ENCODE measurements at regions not wholly inside any gene's neighbourhood (a gene's known extent, or its start where the extent isn't known, plus 50 kb on each side); places are given as distances from the start of the nearest gene placed in this dataset.

- intact Hi-C loops (cut with micrococcal nuclease): no loop called here
- DNase-seq: no peak
- Mint-ChIP-seq H3K4me3 (no peak overlapping the region), H3K36me3 (ENCODE audit: low read depth) (no peaks in the 10 kb centered on the region), H3K4me1 (ENCODE audit: low read depth) (peaks cover 88% of the 10 kb centered on the region), H3K27ac (no peak overlapping the region), H3K9me3 (no peaks in the 10 kb centered on the region), H3K27me3 (ENCODE audit: low read depth) (no peaks in the 10 kb centered on the region)
- CTCF ChIA-PET: interaction anchor here (0.6 to 1.4 kb wide), 2 partner anchors 111 to 485 kb away, joined by 3 to 4 read pairs; no protein-coding TSS in a partner anchor
Observed at GRCh38 chr2:74036010-74036409, 51.3 kb downstream of the TET3 start.

DNA sequence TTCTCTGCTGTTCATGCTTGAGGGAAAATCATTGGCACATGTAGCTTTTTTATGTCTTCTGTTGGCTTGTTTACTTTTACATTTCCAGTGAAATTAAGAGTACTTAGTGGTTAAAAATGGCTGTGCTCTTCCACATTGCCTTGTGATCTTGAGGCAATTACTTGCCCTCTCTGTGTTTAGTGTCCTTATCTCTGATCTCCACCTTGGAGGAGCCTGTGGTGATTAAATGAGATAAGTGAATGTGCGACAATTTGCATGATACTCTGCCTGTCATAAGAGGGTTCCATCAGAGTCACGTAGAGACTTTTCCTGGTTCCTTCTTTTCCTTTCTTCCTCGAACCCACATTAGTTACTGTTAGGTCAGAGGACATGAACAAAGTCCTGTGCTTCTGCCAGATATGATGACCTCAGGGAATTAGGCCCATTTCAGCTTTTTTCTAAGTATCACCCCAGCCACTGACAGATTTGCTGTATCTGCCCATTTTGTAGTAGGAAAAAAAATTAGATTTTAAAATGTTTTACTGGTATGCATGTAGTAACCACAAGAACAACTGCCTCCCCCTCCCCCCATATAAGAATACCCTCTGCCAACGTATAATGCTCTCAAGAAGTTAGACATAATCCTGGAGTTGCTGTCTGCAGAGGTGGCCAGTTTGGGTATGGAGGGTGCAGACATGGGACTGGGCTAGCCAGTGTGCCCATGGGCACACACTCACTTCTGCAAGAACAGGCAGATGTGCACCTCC, 51.9 kb downstream of the TET3 start:
- Mint-ChIP-seq H3K9me3 (no peaks in the 10 kb centered on the region), H3K27ac (peak overlapping the region; percentile 37), H3K36me3 (ENCODE audit: low read depth) (no peaks in the 10 kb centered on the region), H3K27me3 (ENCODE audit: low read depth) (no peaks in the 10 kb centered on the region), H3K4me1 (ENCODE audit: low read depth) (peaks cover 86% of the 10 kb centered on the region), H3K4me3 (no peak overlapping the region)
- intact Hi-C loops (cut with micrococcal nuclease): no loop called here
- no peak for DNase-seq
- CTCF ChIA-PET: interaction anchor here (1.4 kb wide), 1 partner anchor 111 kb away, joined by 3 read pairs; no protein-coding TSS in a partner anchor

DNA sequence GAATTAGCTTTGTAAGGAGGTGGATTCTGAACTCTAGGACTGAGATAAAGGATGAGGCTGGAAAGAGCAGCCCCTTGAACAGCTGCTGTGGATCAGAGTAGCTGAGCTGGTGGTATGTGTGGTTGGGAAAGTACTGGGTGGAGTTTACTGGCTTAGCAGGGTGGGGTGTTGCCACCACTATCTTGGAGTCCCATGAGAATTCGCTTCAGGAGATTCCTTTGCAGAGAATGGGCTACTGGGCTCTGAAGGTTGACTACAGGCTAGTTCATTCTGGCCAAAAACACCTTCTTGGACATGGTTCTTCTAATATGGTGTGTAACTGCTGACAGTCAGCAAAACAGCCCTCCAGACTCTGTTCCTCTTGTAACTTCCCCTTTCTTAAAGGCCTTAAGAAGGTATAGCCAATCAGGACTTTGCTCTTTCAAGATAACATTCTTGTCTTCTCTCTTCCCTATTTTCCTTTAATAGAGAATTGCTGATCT, 52.7 kb downstream of the TET3 start:
- H3K4me1 Mint-ChIP-seq (ENCODE audit: low read depth): peaks cover 81% of the 10 kb centered on the region
- H3K4me3 Mint-ChIP-seq: no peak overlapping the region
- intact Hi-C loops (cut with micrococcal nuclease): no loop called here
- no peaks in the 10 kb centered on the region for H3K27me3 Mint-ChIP-seq (ENCODE audit: low read depth)
- CTCF ChIA-PET: interaction anchor here (1.4 kb wide), 1 partner anchor 110 kb away, joined by 3 read pairs; no protein-coding TSS in a partner anchor
- no peaks in the 10 kb centered on the region for H3K36me3 Mint-ChIP-seq (ENCODE audit: low read depth)
- no peaks in the 10 kb centered on the region for H3K9me3 Mint-ChIP-seq
- H3K27ac Mint-ChIP-seq: peak overlapping the region; percentile 37
- no peak for DNase-seq

- no peaks in the 10 kb centered on the region for H3K36me3 Mint-ChIP-seq (ENCODE audit: low read depth)
- intact Hi-C loops (cut with micrococcal nuclease): no loop called here
- H3K4me1 Mint-ChIP-seq (ENCODE audit: low read depth): peaks cover 71% of the 10 kb centered on the region
- no peak for DNase-seq
- H3K27ac Mint-ChIP-seq: no peak overlapping the region
- no peaks in the 10 kb centered on the region for H3K9me3 Mint-ChIP-seq
- H3K27me3 Mint-ChIP-seq (ENCODE audit: low read depth): no peaks in the 10 kb centered on the region
- H3K4me3 Mint-ChIP-seq: no peak overlapping the region
- CTCF ChIA-PET: interaction anchor here (1.5 kb wide), 1 partner anchor 13 kb away, joined by 3 read pairs; no protein-coding TSS in a partner anchor
Observed at GRCh38 chr2:74039611-74040010, 54.9 kb downstream of the TET3 start.

- H3K36me3 Mint-ChIP-seq (ENCODE audit: low read depth): no peaks in the 10 kb centered on the region
- CTCF ChIA-PET: interaction anchor here (0.8 to 1.5 kb wide), 5 partner anchors 11 to 214 kb away, joined by 3 to 4 read pairs (median 3); no protein-coding TSS in a partner anchor
- H3K27me3 Mint-ChIP-seq (ENCODE audit: low read depth): no peaks in the 10 kb centered on the region
- intact Hi-C loops (cut with micrococcal nuclease): no loop called here
- H3K9me3 Mint-ChIP-seq: no peaks in the 10 kb centered on the region
- H3K4me1 Mint-ChIP-seq (ENCODE audit: low read depth): peaks cover 67% of the 10 kb centered on the region
- no peak for DNase-seq
- H3K27ac Mint-ChIP-seq: no peak overlapping the region
- no peak overlapping the region for H3K4me3 Mint-ChIP-seq
Observed at GRCh38 chr2:74041182-74041581, 56.5 kb downstream of the TET3 start.

DNA sequence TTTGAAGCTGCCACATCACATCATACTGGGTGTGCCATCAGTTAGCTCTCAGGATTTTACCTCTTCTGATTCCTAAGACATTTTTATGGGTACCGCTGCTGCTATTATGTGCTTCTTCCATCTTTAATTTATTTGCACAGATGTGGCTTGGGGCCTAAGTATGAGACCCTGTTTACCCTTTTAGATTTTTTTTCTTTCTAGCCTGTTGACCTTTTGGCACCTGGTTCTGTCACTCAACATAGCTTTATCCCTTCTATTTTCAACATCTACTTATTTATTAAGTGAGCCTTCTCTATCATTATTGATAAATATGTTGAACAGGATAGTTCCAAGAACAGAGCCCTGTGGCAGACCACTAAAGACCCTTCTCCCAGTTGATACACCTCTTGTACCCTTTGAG, 57.0 kb downstream of the TET3 start:
- no peaks in the 10 kb centered on the region for H3K9me3 Mint-ChIP-seq
- no peak for DNase-seq
- intact Hi-C loops (cut with micrococcal nuclease): no loop called here
- no peak overlapping the region for H3K27ac Mint-ChIP-seq
- H3K36me3 Mint-ChIP-seq (ENCODE audit: low read depth): peaks cover under 1% of the 10 kb centered on the region
- H3K4me1 Mint-ChIP-seq (ENCODE audit: low read depth): peaks cover 62% of the 10 kb centered on the region
- H3K4me3 Mint-ChIP-seq: no peak overlapping the region
- H3K27me3 Mint-ChIP-seq (ENCODE audit: low read depth): no peaks in the 10 kb centered on the region
- CTCF ChIA-PET: interaction anchor here (0.8 to 1.2 kb wide), 3 partner anchors 24 to 215 kb away, joined by 3 to 4 read pairs (median 3); no protein-coding TSS in a partner anchor

- CTCF ChIA-PET: no interaction called here
- H3K9me3 Mint-ChIP-seq: no peaks in the 10 kb centered on the region
Observed at GRCh38 chr2:74042606-74043005, 57.9 kb downstream of the TET3 start.

DNA sequence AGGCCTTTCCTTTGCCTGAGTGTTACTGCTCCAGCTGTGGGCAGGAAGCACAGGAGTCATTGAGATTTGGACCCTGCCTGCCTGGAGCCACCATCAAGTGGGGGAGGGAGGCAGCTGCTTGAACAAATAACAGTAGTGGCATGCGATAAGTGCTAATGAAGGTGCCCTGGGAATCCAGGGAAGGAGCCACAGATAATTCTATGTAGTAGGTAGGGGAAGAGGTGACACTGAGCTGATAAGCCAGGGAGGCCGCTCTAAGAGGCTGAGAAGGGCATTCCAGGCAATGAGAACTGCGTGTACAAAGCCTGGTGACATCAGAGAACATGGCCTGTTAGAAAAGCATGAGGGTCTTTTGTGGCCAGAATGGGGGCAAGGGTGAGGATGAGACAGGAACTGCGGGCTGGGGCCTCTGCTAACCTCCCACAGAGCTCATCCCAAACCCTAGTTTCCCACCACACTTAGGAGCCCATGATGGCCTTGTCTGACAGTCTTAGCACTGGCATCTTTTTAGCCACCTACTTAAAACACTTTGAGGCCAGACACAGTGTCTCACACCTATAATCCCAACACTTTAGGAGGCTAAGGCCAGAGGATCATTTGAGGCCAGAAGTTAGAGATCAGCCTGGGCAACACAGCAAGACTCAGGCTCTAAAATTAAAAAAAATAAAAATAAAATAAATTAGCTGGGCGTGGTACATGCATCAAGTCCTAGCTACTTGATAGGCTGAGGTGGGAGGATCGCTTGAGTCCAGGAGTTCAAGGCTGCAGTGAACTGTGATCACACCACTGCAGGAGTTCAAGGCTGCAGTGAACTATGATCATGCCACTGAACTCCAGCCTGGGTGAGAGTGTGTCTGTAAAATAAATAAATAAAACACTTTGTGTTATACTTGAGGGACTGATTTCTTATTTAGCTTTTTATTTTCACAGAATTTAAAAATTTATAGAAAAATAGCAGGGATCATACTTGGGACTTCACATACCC, 58.9 kb downstream of the TET3 start:
- Mint-ChIP-seq H3K27me3 (ENCODE audit: low read depth) (no peaks in the 10 kb centered on the region), H3K4me1 (ENCODE audit: low read depth) (peaks cover 46% of the 10 kb centered on the region), H3K36me3 (ENCODE audit: low read depth) (peaks cover 6% of the 10 kb centered on the region), H3K4me3 (no peak overlapping the region), H3K9me3 (no peaks in the 10 kb centered on the region), H3K27ac (no peak overlapping the region)
- no peak for DNase-seq
- intact Hi-C loops (cut with micrococcal nuclease): no loop called here
- CTCF ChIA-PET: no interaction called here

More at GRCh38 chr2:74042606-74043005, 57.9 kb downstream of the TET3 start:
- intact Hi-C loops (cut with micrococcal nuclease): no loop called here
- H3K27me3 Mint-ChIP-seq (ENCODE audit: low read depth): no peaks in the 10 kb centered on the region
- H3K4me3 Mint-ChIP-seq: no peak overlapping the region
- peaks cover 54% of the 10 kb centered on the region for H3K4me1 Mint-ChIP-seq (ENCODE audit: low read depth)
- DNase-seq: no peak
- no peak overlapping the region for H3K27ac Mint-ChIP-seq
- H3K36me3 Mint-ChIP-seq (ENCODE audit: low read depth): peaks cover 4% of the 10 kb centered on the region

GRCh38 chr2:74044999-74045398, 60.3 kb downstream of the TET3 start:
- H3K27ac Mint-ChIP-seq: no peak overlapping the region
- intact Hi-C loops (cut with micrococcal nuclease): no loop called here

GRCh38 chr2:74045454-74045853, 60.7 kb downstream of the TET3 start:
- Mint-ChIP-seq H3K9me3 (no peaks in the 10 kb centered on the region), H3K27ac (no peak overlapping the region), H3K36me3 (ENCODE audit: low read depth) (peaks cover 9% of the 10 kb centered on the region), H3K27me3 (ENCODE audit: low read depth) (no peaks in the 10 kb centered on the region), H3K4me3 (no peak overlapping the region), H3K4me1 (ENCODE audit: low read depth) (peaks cover 33% of the 10 kb centered on the region)
- DNase-seq: no peak
- intact Hi-C loops (cut with micrococcal nuclease): no loop called here
- CTCF ChIA-PET: interaction anchor here (1.1 kb wide), 1 partner anchor 13 kb away, joined by 5 read pairs; no protein-coding TSS in a partner anchor

More at GRCh38 chr2:74044999-74045398, 60.3 kb downstream of the TET3 start:
- no peak for DNase-seq
- H3K4me3 Mint-ChIP-seq: no peak overlapping the region
- H3K9me3 Mint-ChIP-seq: no peaks in the 10 kb centered on the region
- peaks cover 37% of the 10 kb centered on the region for H3K4me1 Mint-ChIP-seq (ENCODE audit: low read depth)
- peaks cover 9% of the 10 kb centered on the region for H3K36me3 Mint-ChIP-seq (ENCODE audit: low read depth)
- CTCF ChIA-PET: no interaction called here
- H3K27me3 Mint-ChIP-seq (ENCODE audit: low read depth): no peaks in the 10 kb centered on the region

GRCh38 chr2:74046441-74046840, 61.7 kb downstream of the TET3 start:
- no peaks in the 10 kb centered on the region for H3K9me3 Mint-ChIP-seq
- DNase-seq: no peak
- H3K4me3 Mint-ChIP-seq: no peak overlapping the region
- CTCF ChIA-PET: interaction anchor here (1.1 kb wide), 1 partner anchor 14 kb away, joined by 5 read pairs; no protein-coding TSS in a partner anchor
- H3K36me3 Mint-ChIP-seq (ENCODE audit: low read depth): peaks cover 9% of the 10 kb centered on the region
- H3K4me1 Mint-ChIP-seq (ENCODE audit: low read depth): peaks cover 31% of the 10 kb centered on the region
- H3K27ac Mint-ChIP-seq: no peak overlapping the region
- intact Hi-C loops (cut with micrococcal nuclease): no loop called here
- no peaks in the 10 kb centered on the region for H3K27me3 Mint-ChIP-seq (ENCODE audit: low read depth)

DNA sequence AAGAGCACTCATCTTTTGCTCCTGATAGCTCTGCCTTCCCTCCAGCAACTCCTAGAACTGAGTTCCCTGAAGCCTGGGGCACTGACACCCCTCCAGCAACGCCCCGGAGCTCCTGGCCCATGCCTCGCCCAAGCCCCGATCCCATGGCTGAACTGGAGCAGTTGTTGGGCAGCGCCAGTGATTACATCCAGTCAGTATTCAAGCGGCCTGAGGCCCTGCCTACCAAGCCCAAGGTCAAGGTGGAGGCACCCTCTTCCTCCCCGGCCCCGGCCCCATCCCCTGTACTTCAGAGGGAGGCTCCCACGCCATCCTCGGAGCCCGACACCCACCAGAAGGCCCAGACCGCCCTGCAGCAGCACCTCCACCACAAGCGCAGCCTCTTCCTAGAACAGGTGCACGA, 62.4 kb downstream of the TET3 start:
- intact Hi-C loops (cut with micrococcal nuclease): no loop called here
- H3K9me3 Mint-ChIP-seq: no peaks in the 10 kb centered on the region
- H3K4me1 Mint-ChIP-seq (ENCODE audit: low read depth): peaks cover 34% of the 10 kb centered on the region
- DNase-seq: no peak
- H3K36me3 Mint-ChIP-seq (ENCODE audit: low read depth): peaks cover 9% of the 10 kb centered on the region
- no peaks in the 10 kb centered on the region for H3K27me3 Mint-ChIP-seq (ENCODE audit: low read depth)
- CTCF ChIA-PET: no interaction called here
- H3K27ac Mint-ChIP-seq: no peak overlapping the region
- H3K4me3 Mint-ChIP-seq: no peak overlapping the region
